ENCODE measurements at regions not wholly inside any gene's neighbourhood (a gene's known extent, or its start where the extent isn't known, plus 50 kb on each side); places are given as distances from the start of the nearest gene placed in this dataset.
"Not testable (repeated sequence)": the region's sequence is repeated elsewhere in the genome, so short reads cannot be mapped to it uniquely, and the experiment has no call there.

GRCh38 chr6:51159260-51159659, 340.6 kb downstream of the TFAP2B start:
- H3K9me3 Mint-ChIP-seq; H3K27ac Mint-ChIP-seq; intact Hi-C loops (cut with micrococcal nuclease): not testable (repeated sequence)

GRCh38 chr6:51161752-51162151, 343.1 kb downstream of the TFAP2B start:
- no peaks in the 10 kb centered on the region for H3K4me1 Mint-ChIP-seq (ENCODE audit: low read depth)
- intact Hi-C loops (cut with micrococcal nuclease) = no loop called here
- no peaks in the 10 kb centered on the region for H3K36me3 Mint-ChIP-seq (ENCODE audit: low read depth)
- no peaks in the 10 kb centered on the region for H3K9me3 Mint-ChIP-seq
- DNase-seq (ENCODE audit: low spot score) = no peak
- no peak overlapping the region for H3K27ac Mint-ChIP-seq
- H3K27me3 Mint-ChIP-seq (ENCODE audit: insufficient read depth) = no peaks in the 10 kb centered on the region
- H3K4me3 Mint-ChIP-seq = no peak overlapping the region

More at GRCh38 chr6:51159260-51159659, 340.6 kb downstream of the TFAP2B start:
- DNase-seq (ENCODE audit: low spot score); H3K4me3 Mint-ChIP-seq; H3K36me3 Mint-ChIP-seq (ENCODE audit: low read depth); H3K4me1 Mint-ChIP-seq (ENCODE audit: low read depth); H3K27me3 Mint-ChIP-seq (ENCODE audit: insufficient read depth): not testable (repeated sequence)

GRCh38 chr6:51163843-51164529, 345.3 kb downstream of the TFAP2B start:
- Mint-ChIP-seq H3K27ac (no peak overlapping the region), H3K4me1 (ENCODE audit: low read depth) (no peaks in the 10 kb centered on the region), H3K36me3 (ENCODE audit: low read depth) (no peaks in the 10 kb centered on the region), H3K9me3 (peaks cover 7% of the 10 kb centered on the region), H3K27me3 (ENCODE audit: insufficient read depth) (no peaks in the 10 kb centered on the region), H3K4me3 (no peak overlapping the region)
- DNase-seq (ENCODE audit: low spot score) = no peak
- intact Hi-C loops (cut with micrococcal nuclease) = no loop called here

- Mint-ChIP-seq H3K27me3 (ENCODE audit: insufficient read depth) (no peaks in the 10 kb centered on the region), H3K4me3 (no peak overlapping the region), H3K4me1 (ENCODE audit: low read depth) (no peaks in the 10 kb centered on the region), H3K27ac (no peak overlapping the region), H3K36me3 (ENCODE audit: low read depth) (no peaks in the 10 kb centered on the region), H3K9me3 (peaks cover 10% of the 10 kb centered on the region)
- intact Hi-C loops (cut with micrococcal nuclease) = no loop called here
- DNase-seq (ENCODE audit: low spot score) = no peak
Measured at GRCh38 chr6:51166914-51167313, 348.2 kb downstream of the TFAP2B start.

GRCh38 chr6:51167468-51167867, 348.8 kb downstream of the TFAP2B start:
- H3K9me3 Mint-ChIP-seq = peaks cover 10% of the 10 kb centered on the region
- DNase-seq (ENCODE audit: low spot score) = no peak
- H3K27me3 Mint-ChIP-seq (ENCODE audit: insufficient read depth) = no peaks in the 10 kb centered on the region
- no peaks in the 10 kb centered on the region for H3K36me3 Mint-ChIP-seq (ENCODE audit: low read depth)
- intact Hi-C loops (cut with micrococcal nuclease) = no loop called here
- no peak overlapping the region for H3K27ac Mint-ChIP-seq
- H3K4me3 Mint-ChIP-seq = no peak overlapping the region
- H3K4me1 Mint-ChIP-seq (ENCODE audit: low read depth) = no peaks in the 10 kb centered on the region

- intact Hi-C loops (cut with micrococcal nuclease) = no loop called here
- no peaks in the 10 kb centered on the region for H3K4me1 Mint-ChIP-seq (ENCODE audit: low read depth)
- no peaks in the 10 kb centered on the region for H3K9me3 Mint-ChIP-seq
- DNase-seq (ENCODE audit: low spot score) = no peak
- no peak overlapping the region for H3K4me3 Mint-ChIP-seq
- H3K36me3 Mint-ChIP-seq (ENCODE audit: low read depth) = no peaks in the 10 kb centered on the region
- no peak overlapping the region for H3K27ac Mint-ChIP-seq
- no peaks in the 10 kb centered on the region for H3K27me3 Mint-ChIP-seq (ENCODE audit: insufficient read depth)
Measured at GRCh38 chr6:51182827-51183226, 364.2 kb downstream of the TFAP2B start.

GRCh38 chr6:51184046-51184445, 365.4 kb downstream of the TFAP2B start:
- no peak for DNase-seq (ENCODE audit: low spot score)
- Mint-ChIP-seq H3K4me1 (ENCODE audit: low read depth) (no peaks in the 10 kb centered on the region), H3K27me3 (ENCODE audit: insufficient read depth) (no peaks in the 10 kb centered on the region), H3K9me3 (no peaks in the 10 kb centered on the region), H3K27ac (no peak overlapping the region), H3K36me3 (ENCODE audit: low read depth) (no peaks in the 10 kb centered on the region), H3K4me3 (no peak overlapping the region)
- intact Hi-C loops (cut with micrococcal nuclease) = no loop called here

GRCh38 chr6:51193163-51193562, 374.5 kb downstream of the TFAP2B start:
- H3K4me3 Mint-ChIP-seq; intact Hi-C loops (cut with micrococcal nuclease): not testable (repeated sequence)

GRCh38 chr6:51199105-51199552, 380.5 kb downstream of the TFAP2B start:
- intact Hi-C loops (cut with micrococcal nuclease) = no loop called here
- no peaks in the 10 kb centered on the region for H3K9me3 Mint-ChIP-seq
- no peaks in the 10 kb centered on the region for H3K27me3 Mint-ChIP-seq (ENCODE audit: insufficient read depth)
- no peaks in the 10 kb centered on the region for H3K4me1 Mint-ChIP-seq (ENCODE audit: low read depth)
- H3K27ac Mint-ChIP-seq = no peak overlapping the region
- no peaks in the 10 kb centered on the region for H3K36me3 Mint-ChIP-seq (ENCODE audit: low read depth)
- DNase-seq (ENCODE audit: low spot score) = no peak
- H3K4me3 Mint-ChIP-seq = no peak overlapping the region

More at GRCh38 chr6:51193163-51193562, 374.5 kb downstream of the TFAP2B start:
- not testable (repeated sequence) for H3K27me3 Mint-ChIP-seq (ENCODE audit: insufficient read depth); H3K36me3 Mint-ChIP-seq (ENCODE audit: low read depth); H3K9me3 Mint-ChIP-seq; DNase-seq (ENCODE audit: low spot score); H3K4me1 Mint-ChIP-seq (ENCODE audit: low read depth); H3K27ac Mint-ChIP-seq

- Mint-ChIP-seq H3K27me3 (ENCODE audit: insufficient read depth) (no peaks in the 10 kb centered on the region), H3K9me3 (no peaks in the 10 kb centered on the region), H3K36me3 (ENCODE audit: low read depth) (no peaks in the 10 kb centered on the region), H3K27ac (no peak overlapping the region), H3K4me3 (no peak overlapping the region), H3K4me1 (ENCODE audit: low read depth) (no peaks in the 10 kb centered on the region)
- no peak for DNase-seq (ENCODE audit: low spot score)
- intact Hi-C loops (cut with micrococcal nuclease) = no loop called here
Measured at GRCh38 chr6:51199733-51200260, 381.1 kb downstream of the TFAP2B start.

GRCh38 chr6:51200676-51201075, 382.0 kb downstream of the TFAP2B start:
- no peak for DNase-seq (ENCODE audit: low spot score)
- intact Hi-C loops (cut with micrococcal nuclease) = no loop called here
- H3K27me3 Mint-ChIP-seq (ENCODE audit: insufficient read depth) = no peaks in the 10 kb centered on the region
- no peak overlapping the region for H3K4me3 Mint-ChIP-seq
- no peak overlapping the region for H3K27ac Mint-ChIP-seq
- no peaks in the 10 kb centered on the region for H3K36me3 Mint-ChIP-seq (ENCODE audit: low read depth)
- H3K4me1 Mint-ChIP-seq (ENCODE audit: low read depth) = no peaks in the 10 kb centered on the region
- no peaks in the 10 kb centered on the region for H3K9me3 Mint-ChIP-seq

GRCh38 chr6:51202653-51203052, 384.0 kb downstream of the TFAP2B start:
- H3K9me3 Mint-ChIP-seq; H3K4me3 Mint-ChIP-seq; H3K27ac Mint-ChIP-seq; H3K27me3 Mint-ChIP-seq (ENCODE audit: insufficient read depth); intact Hi-C loops (cut with micrococcal nuclease); DNase-seq (ENCODE audit: low spot score); H3K36me3 Mint-ChIP-seq (ENCODE audit: low read depth); H3K4me1 Mint-ChIP-seq (ENCODE audit: low read depth): not testable (repeated sequence)

- Mint-ChIP-seq H3K27ac (no peak overlapping the region), H3K4me3 (no peak overlapping the region), H3K36me3 (ENCODE audit: low read depth) (no peaks in the 10 kb centered on the region), H3K9me3 (no peaks in the 10 kb centered on the region), H3K4me1 (ENCODE audit: low read depth) (no peaks in the 10 kb centered on the region), H3K27me3 (ENCODE audit: insufficient read depth) (no peaks in the 10 kb centered on the region)
- no peak for DNase-seq (ENCODE audit: low spot score)
- intact Hi-C loops (cut with micrococcal nuclease) = no loop called here
Measured at GRCh38 chr6:51203504-51203903, 384.8 kb downstream of the TFAP2B start.

GRCh38 chr6:51206686-51207085, 388.0 kb downstream of the TFAP2B start:
- H3K27ac Mint-ChIP-seq; intact Hi-C loops (cut with micrococcal nuclease): not testable (repeated sequence)

More at GRCh38 chr6:51206686-51207085, 388.0 kb downstream of the TFAP2B start:
- not testable (repeated sequence) for H3K9me3 Mint-ChIP-seq; H3K36me3 Mint-ChIP-seq (ENCODE audit: low read depth); H3K27me3 Mint-ChIP-seq (ENCODE audit: insufficient read depth); H3K4me1 Mint-ChIP-seq (ENCODE audit: low read depth); DNase-seq (ENCODE audit: low spot score); H3K4me3 Mint-ChIP-seq

All from activated T-helper 1 cell treated with anti-CD3 and anti-CD28 coated beads, Interleukin-12 subunit alpha, Interleukin-12 subunit beta, Interleukin-2, Interleukin-4 antibody, amounts not matched to agents 30 ng/mL and 10 ng/mL and 1 ng/mL, durations not matched to agents 14 hours and 24 hours and 36 hours (primary cell).